ENCODE measurements at regions not wholly inside any gene's neighbourhood (a gene's known extent, or its start where the extent isn't known, plus 50 kb on each side); places are given as distances from the start of the nearest gene placed in this dataset.

GRCh38 chr16:75837681-75838080, 111.4 kb upstream of the CPHXL start:
- Histone ChIP-seq H4K8ac (ENCODE audit: low read depth in 2 of 2, low read length in 2 of 2) (no peak overlapping the region), H4K91ac (ENCODE audit: insufficient read depth, low read depth, low read length) (no peak overlapping the region), H3K9me1 (ENCODE audit: insufficient read depth, low read length) (no peaks in the 10 kb centered on the region), H3K18ac (ENCODE audit: low read depth, low read length) (no peak overlapping the region), H4K5ac (ENCODE audit: low read depth, low read length) (no peak overlapping the region), H4K20me1 (ENCODE audit: insufficient read depth, low read length) (no peaks in the 10 kb centered on the region), H3K4me1 (ENCODE audit: control insufficient read depth, insufficient read depth, low read length) (no peaks in the 10 kb centered on the region), H3K14ac (replicated peaks; ENCODE audit: low read depth, low read length) (no peak overlapping the region), H2AK9ac (replicated peaks; ENCODE audit: low read depth, low read length, poor library complexity) (no peak overlapping the region), H3K4me2 (ENCODE audit: low read depth, low read length) (no peak overlapping the region), H3K4ac (ENCODE audit: low read depth, low read length) (no peak overlapping the region), H2AFZ (replicated peaks; ENCODE audit: low read length, poor library complexity) (no peak overlapping the region), H2BK5ac (ENCODE audit: low read depth, low read length, poor library complexity, severe bottlenecking) (no peak overlapping the region), H3K56ac (ENCODE audit: extremely low read depth, insufficient read depth, low read length) (no peak overlapping the region), H2BK120ac (ENCODE audit: low read depth, low read length) (no peak overlapping the region), H2BK15ac (ENCODE audit: low read depth, low read length) (no peak overlapping the region), H3K4me3 (ENCODE audit: insufficient read depth, low read depth, low read length) (no peak overlapping the region), H3K27me3 (ENCODE audit: control insufficient read depth, insufficient read depth, low read length) (no peaks in the 10 kb centered on the region), H3K23ac (ENCODE audit: low read depth, low read length) (no peak overlapping the region), H2AK5ac (ENCODE audit: low read depth, low read length) (no peak overlapping the region), H3K36me3 (ENCODE audit: control insufficient read depth, insufficient read depth, low read length) (no peaks in the 10 kb centered on the region), H3K27ac (ENCODE audit: insufficient read depth, low read length) (no peak overlapping the region), H3K9me3 (ENCODE audit: control insufficient read depth, insufficient read depth, low read length) (no peaks in the 10 kb centered on the region), H3K9ac (ENCODE audit: low read depth, low read length) (no peak overlapping the region), H2BK20ac (ENCODE audit: low read depth, low read length) (no peak overlapping the region), H3K79me1 (ENCODE audit: low read depth in 1 of 2, low read length in 2 of 2) (no peaks in the 10 kb centered on the region)
- intact Hi-C loops (cut with micrococcal nuclease) (no loop called here), dilution Hi-C loops (cut with HindIII; ENCODE audit: low sequenced_read_pairs, unreplicated experiment) (no loop called here), in situ Hi-C loops (cut with MboI; ENCODE audit: low sequenced_read_pairs) (no loop called here)
- no peak for DNase-seq
- ATAC-seq (ENCODE audit: low read depth) = no peak
- no TSS peak for BruUV-seq (replicated peaks)
- no CpG with 5 or more reads among the region's 2 CpGs for WGBS, 2 experiments (ENCODE audit: extremely low coverage in 2 of 2, insufficient read length in 1 of 2)
- ChIA-PET POLR2A (ENCODE audit: unreplicated experiment) (no interaction called here), CTCF (no interaction called here)
- TF ChIP-seq RAD21 (IDR thresholded peaks at IDR 0.05; ENCODE audit: low read length) (no peak), RCOR1 (IDR thresholded peaks at IDR 0.05; ENCODE audit: insufficient replicate concordance, low read length) (no peak), BHLHE40 (IDR thresholded peaks at IDR 0.05; ENCODE audit: low read depth, low read length) (no peak), RFX5 (IDR thresholded peaks at IDR 0.05; ENCODE audit: low read depth, low read length) (no peak), MAFK (IDR thresholded peaks at IDR 0.05; ENCODE audit: low read depth, low read length) (no peak), POLR2A (IDR thresholded peaks at IDR 0.05; ENCODE audit: low read depth, low read length) (no peak), NFE2L2 (IDR thresholded peaks at IDR 0.05; ENCODE audit: low read depth, low read length) (no peak), FOS (IDR thresholded peaks at IDR 0.05; ENCODE audit: low read depth, low read length) (no peak), CEBPB (IDR thresholded peaks at IDR 0.05; ENCODE audit: low read depth, low read length) (no peak)
- TF ChIP-seq, protein P1, sequence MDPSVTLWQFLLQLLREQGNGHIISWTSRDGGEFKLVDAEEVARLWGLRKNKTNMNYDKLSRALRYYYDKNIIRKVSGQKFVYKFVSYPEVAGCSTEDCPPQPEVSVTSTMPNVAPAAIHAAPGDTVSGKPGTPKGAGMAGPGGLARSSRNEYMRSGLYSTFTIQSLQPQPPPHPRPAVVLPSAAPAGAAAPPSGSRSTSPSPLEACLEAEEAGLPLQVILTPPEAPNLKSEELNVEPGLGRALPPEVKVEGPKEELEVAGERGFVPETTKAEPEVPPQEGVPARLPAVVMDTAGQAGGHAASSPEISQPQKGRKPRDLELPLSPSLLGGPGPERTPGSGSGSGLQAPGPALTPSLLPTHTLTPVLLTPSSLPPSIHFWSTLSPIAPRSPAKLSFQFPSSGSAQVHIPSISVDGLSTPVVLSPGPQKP (IDR thresholded peaks at IDR 0.05; ENCODE audit: borderline replicate concordance, low read depth, low read length) = no peak

Data from IMR-90 (cell line).